GM21390 (cell line): ENCODE measurements at regions not wholly inside any gene's neighbourhood (a gene's known extent, or its start where the extent isn't known, plus 50 kb on each side); places are given as distances from the start of the nearest gene placed in this dataset.
"Not testable (repeated sequence)": the region's sequence is repeated elsewhere in the genome, so short reads cannot be mapped to it uniquely, and the experiment has no call there.

Source experiments
- ATAC-seq: cut with Tn5 transposase; IDR thresholded peaks from one replicate; pipeline ENCODE4 v1.9.1; 2021; ENCODE audit not compliant: unreplicated experiment

DNA sequence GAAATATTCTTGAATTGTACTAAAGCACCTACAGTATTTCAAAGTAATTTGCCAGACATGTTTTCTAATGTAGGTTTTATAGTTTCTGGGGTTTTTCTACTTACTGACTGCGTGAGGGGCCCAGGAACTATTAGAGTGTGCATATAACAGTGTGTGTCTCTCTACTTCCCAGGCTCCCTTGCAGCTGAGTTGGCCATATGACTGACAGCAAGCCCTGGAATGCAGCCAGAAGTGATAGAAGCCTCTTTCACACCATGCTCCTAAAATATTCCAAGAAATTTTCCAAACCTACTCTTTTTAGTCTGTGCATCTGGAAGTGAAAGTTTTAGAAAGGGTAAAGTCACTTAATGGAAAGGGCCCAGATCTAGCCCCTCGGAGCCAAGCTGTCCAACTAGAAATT is 96.7 kb upstream of the SLC7A11 start:
- no peak for ATAC-seq

DNA sequence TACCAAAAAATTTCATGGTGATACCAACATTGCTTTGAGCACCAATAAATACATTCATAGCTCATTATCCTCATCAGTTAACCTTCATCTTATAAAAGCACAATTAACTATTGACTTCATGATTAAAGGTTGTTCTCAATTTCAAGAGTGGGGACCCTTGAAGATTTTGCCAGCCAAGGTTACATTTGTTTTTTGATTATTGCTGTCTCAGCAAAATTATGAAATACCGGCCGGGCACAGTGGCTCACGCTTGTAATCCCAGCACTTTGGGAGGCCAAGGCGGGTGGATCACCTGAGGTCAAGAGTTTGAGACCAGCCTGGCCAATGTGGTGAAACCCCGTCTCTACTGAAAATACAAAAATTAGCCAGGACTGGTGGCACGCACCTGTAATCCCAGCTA is 96.1 kb upstream of the SLC7A11 start:
- ATAC-seq, result not testable (repeated sequence)

DNA sequence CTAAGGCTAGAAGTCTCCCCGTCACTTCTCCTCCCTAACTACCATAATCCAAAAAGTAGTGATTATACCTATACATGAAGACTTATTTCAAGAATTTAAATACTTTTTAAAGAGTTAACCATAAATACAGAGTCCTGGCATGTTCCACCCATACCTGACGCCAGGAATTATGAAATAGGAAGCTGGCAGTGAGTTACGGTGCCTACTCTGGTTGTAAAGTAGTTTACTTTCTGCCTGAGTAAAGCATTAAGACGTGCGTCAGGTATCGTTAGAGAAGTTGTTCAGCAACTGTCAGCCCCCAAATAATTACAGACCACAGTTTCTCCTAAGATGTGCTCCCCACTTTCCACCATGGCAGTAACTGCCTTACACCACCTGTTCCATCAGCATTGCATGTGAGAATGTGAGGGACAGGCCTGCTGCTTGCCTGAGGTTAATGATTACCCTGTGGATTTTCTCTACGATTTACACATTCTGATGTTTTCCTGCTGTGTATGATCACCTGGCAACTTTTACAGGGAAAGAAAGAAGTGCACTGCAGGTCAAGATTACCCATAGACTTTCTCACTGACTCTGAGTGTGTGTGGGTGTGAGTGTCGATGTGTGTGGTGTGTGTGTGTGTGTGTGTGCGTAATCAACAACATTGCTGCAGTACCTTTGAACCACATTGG is 92.3 kb upstream of the SLC7A11 start:
- ATAC-seq, result no peak

DNA sequence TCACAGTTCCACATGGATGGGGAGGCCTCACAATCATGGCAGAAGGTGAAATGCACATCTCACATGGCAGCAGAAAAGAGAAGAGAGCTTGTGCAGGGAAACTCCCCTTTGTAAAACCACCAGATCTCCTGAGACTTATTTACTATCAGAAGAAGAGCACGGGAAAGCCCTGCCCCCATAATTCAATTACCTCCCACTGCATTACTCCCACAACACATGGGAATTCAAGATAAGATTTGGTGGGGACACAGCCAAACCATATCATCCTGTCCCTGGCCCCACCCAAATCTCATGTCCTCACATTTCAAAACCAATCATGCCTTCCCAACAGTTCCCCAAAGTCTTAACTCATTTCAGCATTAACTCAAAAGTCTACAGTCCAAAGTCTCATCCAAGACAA is 90.3 kb upstream of the SLC7A11 start:
- ATAC-seq, result not testable (repeated sequence)

DNA sequence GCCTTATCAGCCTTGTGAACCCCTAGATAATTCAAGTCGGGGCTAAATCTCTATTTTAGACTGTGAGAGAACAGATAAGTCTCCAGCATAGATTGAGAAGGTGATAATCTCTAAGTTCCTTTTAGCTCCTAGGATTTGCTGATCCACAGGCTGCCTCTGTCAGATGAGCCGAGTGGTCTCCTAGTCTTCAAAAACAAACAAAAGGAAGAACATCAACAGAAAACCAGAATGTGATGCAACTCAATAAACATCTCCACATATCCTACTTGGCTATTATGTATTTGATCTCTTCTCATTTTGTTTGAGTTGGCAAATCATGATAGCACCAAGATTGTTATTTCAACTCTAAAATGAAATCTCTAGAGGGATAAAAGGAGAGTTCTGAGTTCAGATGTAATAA is 88.4 kb upstream of the SLC7A11 start:
- no peak for ATAC-seq

DNA sequence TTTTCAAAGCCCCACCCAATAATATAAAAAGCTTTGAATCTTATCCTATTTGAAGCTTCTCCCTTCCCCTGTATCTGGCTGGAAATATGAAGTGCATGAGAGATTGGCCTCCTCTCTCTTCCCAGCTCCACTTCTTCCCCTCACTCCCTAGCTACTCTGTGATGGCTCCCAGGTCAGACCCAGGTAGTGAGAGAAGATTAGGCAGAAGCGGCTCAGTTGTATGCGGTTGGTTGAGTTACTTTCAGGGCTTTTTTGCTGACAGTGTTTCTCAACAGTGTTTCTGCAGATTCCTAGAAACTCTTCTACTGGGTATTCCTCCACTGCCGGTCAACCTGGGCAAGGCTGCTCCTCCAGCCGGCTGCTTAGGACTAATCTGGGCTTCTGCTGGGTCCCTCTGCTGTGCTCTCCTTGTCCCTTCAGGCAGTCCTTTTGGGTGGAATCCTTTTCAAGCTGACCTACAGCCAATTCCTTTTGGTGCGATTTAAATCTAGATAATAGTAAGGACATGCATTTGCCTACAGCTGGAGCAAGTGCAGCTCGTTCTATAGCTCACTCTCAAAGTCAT is 87.4 kb upstream of the SLC7A11 start:
- ATAC-seq, result no peak

DNA sequence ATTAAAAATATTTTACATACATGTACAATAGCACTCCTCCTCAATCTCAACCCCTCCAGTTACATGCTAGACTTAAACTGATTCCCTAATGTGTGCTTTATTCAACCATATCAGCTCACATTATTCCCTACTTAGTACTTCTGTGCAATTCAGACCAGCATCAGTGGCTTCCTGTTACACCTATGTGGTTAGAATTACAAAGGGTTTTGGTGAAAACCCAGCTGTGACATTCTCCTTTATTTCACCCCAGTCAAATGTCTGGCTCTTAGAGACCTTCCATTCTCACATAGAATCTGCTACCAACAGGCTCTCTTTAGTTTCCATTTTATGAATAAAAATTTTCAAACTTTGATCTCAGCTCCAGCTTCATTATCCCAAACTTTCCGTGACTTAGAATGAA is 85.2 kb upstream of the SLC7A11 start:
- ATAC-seq, result no peak

DNA sequence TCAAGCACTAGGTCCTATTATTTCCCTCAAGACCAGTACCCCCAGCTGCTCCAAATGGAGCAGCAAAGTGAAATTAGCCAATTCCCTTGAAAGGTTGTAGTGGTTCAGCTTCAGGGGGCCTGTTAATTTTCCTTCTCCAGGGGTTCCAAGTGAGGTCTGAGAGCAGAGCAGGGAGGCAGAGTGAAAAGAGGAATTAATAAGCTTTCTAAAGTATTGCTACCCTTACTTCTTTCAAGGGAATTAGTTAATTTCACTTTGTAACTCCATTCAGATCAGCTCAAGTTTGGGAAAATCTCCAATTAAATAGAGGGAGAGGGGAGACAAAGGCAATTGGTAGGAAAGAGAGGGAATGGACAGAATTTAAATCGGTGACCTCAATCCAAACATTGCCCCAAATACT is 78.7 kb upstream of the SLC7A11 start:
- ATAC-seq, result no peak

DNA sequence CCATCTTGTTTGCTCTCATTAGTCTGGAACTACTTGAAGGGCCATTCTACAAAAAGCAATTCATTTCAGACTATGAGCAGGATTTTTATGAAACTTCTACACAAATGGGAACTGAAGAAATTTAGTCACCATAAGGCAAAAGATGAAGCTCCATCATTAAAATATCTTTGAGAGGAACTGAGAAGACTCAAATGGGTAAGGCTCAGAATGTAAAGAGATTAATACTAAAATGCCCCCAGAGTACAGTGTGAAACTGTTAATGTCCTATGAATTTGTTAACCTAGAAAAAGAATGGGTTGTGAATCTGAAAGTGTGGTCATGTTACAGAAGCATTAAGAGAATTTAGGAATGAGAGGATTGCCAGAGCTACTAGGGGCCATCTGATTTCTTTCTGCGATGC is 77.9 kb upstream of the SLC7A11 start:
- no peak for ATAC-seq

DNA sequence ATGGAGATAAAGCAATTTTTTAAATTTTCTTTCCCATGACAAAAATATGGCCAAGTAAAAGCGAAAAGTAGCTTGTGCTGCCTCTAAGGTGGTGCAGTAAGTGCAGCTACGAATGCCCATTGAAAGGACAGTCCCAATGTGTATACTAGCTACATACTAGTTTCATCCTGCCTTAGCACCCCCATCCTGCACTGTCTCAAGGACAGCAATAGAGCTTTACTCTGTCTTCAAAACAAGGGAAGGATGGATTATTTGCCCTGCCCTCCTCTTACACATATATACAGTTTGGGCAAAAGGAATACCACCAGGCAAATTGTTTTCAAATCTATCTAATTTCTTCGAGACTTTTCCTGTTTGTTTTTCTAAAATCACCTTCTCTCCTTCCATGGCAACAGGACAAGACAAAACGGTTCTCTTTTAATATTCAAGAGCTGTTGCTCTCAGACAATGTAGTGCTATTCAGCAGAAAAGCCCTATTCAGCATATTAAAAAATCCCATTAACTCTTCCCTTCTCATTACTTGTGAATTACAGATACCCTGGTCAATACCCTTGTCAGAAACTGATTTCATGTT is 75.1 kb upstream of the SLC7A11 start:
- no peak for ATAC-seq

DNA sequence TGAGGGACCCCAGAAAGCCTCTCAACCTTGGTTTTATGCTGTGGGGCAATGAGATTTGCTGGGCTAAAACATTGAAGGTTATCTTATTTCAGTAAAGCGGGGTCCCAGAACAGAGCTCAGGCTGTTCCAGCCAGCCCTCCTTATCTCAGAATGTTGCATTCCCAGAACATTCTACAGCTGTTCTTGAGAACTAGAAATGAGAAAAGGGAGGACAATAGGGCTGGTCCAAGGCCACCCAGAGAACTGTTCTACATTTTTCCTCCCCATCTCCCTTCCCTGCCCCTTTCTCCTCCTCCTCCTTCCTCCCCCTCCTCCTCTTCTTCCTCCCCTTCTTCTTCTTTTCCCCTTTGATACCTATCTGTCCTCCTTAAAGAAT is 70.4 kb upstream of the SLC7A11 start:
- no peak for ATAC-seq

DNA sequence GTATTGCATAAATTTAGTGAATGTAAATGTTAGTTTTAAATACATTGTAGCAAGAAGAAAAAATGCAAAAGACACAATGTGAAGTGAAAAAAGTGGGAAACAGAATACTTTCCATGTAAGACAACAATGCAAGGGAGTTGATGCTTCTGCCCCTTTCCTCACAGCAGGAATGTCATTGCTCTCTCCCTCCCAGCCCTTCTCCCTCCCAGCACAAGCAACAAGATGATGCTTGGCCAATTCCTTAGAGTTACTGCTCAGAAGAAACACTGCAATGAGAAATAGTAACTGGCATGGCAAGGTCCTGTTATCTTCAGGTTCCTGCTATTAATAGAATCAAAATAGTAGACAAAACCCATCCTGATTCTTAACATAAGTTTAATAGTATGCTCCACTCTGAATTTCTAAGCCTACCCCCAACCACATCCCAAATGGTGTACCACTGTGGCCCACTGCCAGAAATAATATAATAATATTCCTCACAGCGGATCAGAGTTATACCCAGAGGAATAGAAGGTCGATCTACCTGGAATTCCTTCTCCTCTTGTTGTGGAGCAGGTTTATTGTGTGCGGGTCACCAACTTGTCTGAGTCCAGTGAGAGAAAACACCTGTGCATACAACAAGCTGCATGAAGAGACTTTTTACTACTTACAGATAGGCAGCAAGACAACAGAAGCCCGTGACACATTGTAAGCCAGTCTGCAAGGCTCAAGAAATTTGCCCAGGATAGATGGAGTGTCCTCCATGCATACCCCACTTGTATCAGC is 69.8 kb upstream of the SLC7A11 start:
- no peak for ATAC-seq

DNA sequence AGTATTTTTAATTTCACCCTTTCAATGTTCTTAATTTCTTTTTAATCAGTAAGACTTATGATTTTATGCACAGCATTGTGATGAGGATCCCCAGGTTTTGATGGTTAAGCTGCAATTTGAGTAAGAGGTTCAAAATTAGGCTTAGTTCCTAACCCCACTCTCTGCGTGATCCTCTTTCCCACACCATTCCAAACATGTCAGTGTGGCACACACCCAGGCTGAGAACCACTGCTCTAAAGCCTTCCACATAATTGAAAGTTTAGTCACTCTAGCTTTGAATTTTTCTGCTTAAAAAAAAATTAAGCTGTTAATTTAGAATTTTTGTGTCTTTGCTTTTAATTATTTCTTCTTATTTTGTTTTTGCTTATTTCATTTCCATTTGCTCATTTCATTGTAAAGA is 68.8 kb upstream of the SLC7A11 start:
- ATAC-seq, result no peak

DNA sequence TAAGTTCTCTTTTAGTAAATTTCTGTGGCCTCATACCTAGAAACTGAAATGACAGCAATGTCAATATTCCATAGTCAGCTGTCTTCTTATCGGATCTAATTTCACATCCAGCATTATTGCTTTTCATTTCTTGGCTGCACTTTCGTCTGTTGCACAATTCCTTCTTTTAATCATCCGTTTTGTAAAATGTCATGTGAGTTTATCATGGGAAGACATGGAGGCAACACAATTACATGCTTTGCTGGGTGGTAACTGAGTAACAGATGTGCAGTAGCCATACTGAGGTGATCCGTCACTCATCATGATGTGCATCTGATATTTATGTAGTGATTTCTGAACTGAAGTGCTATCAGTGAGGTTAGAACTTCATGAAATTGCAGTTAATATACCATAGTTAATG is 68.3 kb upstream of the SLC7A11 start:
- ATAC-seq, result no peak

DNA sequence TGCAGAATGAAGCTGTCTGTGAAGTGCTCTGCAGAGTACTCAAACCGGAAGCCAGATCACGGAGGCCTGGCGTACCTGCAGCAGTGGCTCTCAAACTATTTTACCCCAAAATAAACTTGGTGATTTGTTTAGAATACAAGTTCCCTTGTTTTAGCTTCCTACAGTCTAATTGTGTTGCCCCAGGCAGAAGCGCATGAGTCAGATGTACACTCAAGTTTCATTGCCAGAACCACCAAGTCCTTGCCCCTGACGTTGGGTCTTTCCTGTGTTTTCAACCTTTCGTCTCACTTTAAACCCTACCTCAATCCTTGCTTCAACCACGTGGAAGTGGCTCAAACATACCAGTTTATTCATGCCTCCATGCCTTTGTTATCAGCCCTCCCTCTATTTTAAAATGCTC is 66.2 kb upstream of the SLC7A11 start:
- ATAC-seq, result no peak

DNA sequence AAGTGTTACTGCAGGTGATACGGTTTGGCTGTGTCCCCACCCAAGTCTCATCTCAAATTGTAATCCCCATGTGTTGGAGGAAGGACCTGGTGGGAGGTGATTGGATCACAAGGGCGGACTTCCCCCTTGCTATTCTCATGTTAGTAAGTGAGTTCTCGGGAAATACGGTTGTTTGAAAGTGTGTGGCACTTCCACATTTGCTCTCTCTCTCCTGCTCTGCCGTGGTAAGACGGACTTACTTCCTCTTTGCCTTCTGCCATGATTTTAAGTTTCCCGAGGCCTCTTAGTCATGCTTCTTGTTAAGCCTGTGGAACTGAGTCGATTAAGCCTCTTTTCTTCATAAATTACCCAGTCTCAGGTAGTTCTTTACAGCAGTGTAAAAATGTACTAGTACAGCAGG is 65.2 kb upstream of the SLC7A11 start:
- ATAC-seq, result no peak

DNA sequence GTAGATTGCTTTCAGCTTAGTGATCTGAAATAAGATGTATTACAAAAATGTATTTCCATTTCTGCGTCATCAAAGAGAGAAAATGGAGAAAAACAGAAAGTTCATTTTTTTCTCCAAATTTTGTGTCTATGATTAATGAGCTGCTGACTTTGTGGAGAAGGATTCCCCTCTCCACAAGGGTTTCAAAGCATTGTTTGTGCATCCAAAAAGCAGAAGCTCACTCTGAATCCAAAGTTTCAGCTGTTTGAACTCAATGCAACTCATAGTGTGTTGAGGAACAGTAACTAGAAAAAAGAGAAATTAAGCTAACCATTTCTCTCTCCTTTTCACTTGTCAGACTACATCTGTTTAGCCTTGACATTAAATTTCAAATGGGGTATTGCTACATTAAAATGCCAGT is 62.9 kb upstream of the SLC7A11 start:
- no peak for ATAC-seq

DNA sequence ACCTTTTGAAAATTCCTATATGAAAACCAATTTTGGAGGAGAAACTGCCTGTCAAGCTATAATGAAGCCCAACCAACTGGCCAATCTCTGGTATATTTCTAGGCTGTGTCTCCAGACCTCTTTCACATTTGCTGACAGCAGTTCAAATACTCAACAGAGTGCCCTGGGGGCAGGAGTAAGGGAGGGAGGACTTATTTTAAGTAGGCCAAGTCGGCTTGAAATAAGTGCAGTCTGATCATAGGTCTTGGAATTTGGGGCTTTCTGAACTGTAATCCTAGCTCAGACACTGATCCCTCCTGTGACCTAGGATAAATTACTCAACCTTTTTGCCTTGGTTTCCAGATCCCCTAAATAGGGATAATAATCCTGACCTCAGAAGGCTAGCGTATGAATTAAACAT is 59.4 kb upstream of the SLC7A11 start:
- no peak for ATAC-seq

DNA sequence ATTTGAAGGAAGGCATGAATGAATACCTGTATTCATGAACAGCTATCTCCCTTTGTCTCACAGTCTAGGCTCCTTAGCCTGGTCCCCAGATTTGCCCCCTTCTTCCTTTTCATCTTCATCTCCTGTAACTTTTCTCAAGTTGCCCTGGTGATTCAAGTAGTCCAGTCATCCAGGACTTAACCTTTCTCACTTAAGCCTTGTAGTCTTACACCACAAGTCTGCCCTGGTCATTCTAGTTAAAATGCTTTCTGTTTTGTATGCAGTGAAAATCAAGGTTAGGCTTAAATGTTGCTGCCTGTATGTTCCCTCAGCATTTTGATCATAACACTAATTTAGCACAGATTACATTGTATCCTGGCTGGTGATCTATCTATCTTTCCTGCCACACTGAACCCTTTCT is 58.5 kb upstream of the SLC7A11 start:
- ATAC-seq, result no peak

DNA sequence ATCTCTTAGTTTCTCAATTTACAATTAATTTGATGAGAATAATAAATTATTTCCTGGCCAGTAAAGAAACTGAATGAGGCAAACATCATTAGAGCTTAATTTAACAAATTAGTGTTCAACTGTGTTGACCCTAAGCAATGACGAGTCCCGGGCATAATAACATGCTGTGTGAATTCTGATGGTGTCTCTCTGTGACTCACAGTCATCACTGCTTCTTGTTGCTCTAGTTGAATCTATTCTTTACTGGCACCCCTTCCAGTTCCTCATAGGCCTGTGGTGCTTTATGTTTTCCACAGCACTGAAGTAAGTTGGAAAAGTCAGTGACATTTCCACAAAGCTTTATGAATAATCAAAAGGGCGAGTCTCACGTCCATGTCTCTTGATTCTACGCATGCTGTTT is 57.7 kb upstream of the SLC7A11 start:
- no peak for ATAC-seq

DNA sequence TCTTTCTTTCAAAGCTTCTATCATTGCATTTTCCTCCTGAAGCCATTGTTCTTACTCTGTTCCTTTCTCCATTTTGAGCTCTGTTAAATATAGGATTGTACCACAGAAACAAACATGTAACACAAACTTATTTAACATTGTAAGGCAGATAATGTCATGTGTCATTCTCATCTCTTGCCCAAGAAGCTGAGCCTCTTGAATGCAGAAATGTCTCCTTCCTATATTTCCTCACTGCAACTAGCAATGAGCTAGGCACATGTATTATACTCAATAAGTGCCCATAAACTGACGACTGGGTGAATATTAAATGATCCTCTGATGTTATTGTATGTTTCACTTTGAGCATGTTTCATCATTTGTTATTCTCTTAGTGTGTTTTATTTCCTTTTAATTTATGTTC is 56.7 kb upstream of the SLC7A11 start:
- no peak for ATAC-seq

DNA sequence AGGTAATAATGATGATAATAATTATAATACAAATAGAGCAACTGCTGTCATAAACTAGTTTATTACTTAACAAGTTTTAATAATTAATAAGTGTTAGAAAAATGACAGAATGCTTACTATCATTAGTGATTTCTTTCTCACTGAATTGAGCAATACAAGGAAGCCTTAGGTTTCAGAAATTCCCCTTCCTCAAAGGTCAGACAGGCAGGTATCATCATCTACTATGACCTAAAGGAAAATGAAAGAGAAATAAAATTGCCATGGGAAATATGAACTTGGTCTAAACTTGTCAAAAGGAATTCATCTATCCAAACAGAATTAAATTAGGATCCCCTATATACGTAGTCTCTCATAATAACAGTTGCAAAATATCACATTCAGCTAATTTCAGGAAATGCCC is 56.3 kb upstream of the SLC7A11 start:
- ATAC-seq, result no peak
